ENCODE measurements at regions not wholly inside any gene's neighbourhood (a gene's known extent, or its start where the extent isn't known, plus 50 kb on each side); places are given as distances from the start of the nearest gene placed in this dataset.
"Not testable (repeated sequence)": the region's sequence is repeated elsewhere in the genome, so short reads cannot be mapped to it uniquely, and the experiment has no call there.

DNA sequence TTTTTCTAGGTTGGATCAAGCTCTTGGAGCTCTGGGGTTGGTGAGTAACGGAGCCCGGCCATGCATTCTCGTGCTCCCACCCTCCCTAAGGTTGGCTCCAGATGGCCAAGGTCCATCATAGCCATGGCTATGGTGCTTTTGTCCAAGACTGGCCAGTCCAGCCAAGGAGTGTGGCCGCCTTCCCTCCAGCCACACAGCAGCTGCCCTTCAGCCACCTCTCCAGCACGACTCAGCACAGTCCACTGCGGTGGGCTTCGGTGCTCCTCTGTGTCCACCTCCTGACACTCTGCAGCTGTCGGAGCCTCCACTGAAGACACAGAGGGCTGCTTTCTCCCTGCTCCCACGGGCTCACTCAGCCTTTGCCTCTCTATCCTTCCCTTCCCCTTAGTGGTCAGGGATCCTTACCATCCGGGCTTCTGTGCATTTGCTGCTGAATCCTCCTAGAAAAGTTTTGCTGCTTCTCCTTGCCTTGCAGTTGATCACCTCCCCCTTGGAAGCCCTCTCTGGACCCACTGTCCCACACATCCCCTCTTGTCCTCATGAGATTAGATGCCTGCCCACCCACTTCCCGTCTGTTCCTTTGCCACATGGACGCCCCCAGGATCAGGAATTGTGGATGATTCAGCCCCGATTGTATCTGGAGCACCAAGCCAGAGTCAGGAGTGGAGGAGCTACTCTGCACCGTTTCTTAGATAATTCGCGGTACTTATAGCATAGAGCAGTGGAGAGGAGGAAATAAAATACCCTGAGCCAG is 177.1 kb upstream of the COPS8 start:
- Mint-ChIP-seq H3K9me3 (no peaks in the 10 kb centered on the region), H3K4me1 (no peaks in the 10 kb centered on the region), H3K27me3 (peaks cover 23% of the 10 kb centered on the region), H3K36me3 (no peaks in the 10 kb centered on the region), H3K4me3 (no peak overlapping the region), H3K27ac (no peak overlapping the region)
- no peak for DNase-seq

DNA sequence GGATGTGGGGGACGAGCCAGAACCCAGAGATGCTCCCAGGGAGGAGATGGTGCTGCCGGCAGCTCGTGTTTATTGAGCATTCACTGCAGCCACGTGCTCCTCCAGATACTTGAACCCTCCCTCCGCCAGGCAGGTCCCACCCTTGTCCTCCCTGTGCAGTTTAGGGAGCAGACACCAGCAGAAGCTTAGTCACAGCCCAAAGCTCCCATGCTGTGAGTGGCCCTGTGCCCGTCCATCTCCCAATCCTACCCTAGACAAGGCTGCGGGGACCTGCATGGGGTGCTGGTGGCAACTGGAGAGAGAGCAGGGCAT is 176.5 kb upstream of the COPS8 start:
- Mint-ChIP-seq H3K27me3 (peaks cover 18% of the 10 kb centered on the region), H3K27ac (no peak overlapping the region), H3K4me1 (no peaks in the 10 kb centered on the region), H3K36me3 (no peaks in the 10 kb centered on the region), H3K4me3 (no peak overlapping the region), H3K9me3 (no peaks in the 10 kb centered on the region)
- DNase-seq, result no peak

DNA sequence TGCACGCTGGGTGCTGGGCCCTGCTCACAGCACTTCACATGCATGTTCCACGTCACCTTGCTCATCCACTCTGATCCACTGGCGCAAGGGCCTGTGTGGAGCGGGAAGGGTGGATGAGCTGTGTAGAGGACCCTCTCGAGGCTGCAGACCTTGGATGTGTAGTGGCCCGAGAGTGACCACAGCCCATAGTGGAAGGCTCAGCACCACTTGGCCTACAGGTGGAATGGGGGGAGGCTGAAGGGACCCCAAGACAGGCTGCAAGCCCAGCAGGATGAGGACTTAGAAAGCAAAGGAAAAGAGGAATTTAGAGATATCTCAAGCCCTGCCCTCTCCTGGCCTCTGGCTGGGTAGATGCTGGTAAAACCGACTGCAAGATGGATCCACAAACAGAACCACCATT is 175.9 kb upstream of the COPS8 start:
- no peak for DNase-seq
- H3K27ac Mint-ChIP-seq, result no peak overlapping the region
- no peaks in the 10 kb centered on the region for H3K4me1 Mint-ChIP-seq
- H3K9me3 Mint-ChIP-seq, result no peaks in the 10 kb centered on the region
- H3K4me3 Mint-ChIP-seq, result no peak overlapping the region
- peaks cover 12% of the 10 kb centered on the region for H3K27me3 Mint-ChIP-seq
- H3K36me3 Mint-ChIP-seq, result no peaks in the 10 kb centered on the region

DNA sequence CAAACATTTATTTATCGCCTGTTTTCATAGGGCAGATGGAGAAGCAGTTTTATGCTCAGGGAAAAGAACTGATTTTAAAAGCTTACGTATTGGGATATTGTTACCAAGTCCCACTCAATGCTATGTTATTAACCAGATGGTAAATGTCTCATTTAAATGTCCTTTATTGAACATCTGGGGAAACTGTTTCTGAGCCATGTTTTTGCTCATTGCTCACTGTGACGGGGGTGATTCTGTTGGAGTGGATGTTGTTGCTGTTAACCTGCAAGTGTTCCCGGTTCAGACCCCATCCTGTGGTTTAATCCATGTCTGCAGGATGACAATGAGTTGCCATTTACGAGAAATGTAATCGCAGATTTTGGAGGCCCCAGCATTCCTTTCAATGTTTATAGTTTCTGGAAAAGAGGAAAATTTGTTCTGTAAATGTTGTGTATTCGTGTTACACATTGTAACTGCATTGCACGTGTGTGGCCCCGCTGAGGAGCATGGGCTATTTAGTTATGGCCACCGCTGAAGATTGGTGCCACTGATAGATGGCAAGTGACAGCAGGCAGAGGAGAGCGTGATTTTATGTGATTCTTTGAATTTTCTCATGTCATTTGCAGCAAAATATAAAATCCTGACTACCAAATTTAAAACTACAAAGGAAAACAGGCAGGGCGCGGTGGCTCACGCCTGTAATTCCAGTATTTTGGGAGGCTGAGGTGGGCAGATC is 174.8 kb upstream of the COPS8 start:
- Mint-ChIP-seq H3K27me3 (peaks cover 8% of the 10 kb centered on the region), H3K27ac (no peak overlapping the region)
- DNase-seq, result no peak

DNA sequence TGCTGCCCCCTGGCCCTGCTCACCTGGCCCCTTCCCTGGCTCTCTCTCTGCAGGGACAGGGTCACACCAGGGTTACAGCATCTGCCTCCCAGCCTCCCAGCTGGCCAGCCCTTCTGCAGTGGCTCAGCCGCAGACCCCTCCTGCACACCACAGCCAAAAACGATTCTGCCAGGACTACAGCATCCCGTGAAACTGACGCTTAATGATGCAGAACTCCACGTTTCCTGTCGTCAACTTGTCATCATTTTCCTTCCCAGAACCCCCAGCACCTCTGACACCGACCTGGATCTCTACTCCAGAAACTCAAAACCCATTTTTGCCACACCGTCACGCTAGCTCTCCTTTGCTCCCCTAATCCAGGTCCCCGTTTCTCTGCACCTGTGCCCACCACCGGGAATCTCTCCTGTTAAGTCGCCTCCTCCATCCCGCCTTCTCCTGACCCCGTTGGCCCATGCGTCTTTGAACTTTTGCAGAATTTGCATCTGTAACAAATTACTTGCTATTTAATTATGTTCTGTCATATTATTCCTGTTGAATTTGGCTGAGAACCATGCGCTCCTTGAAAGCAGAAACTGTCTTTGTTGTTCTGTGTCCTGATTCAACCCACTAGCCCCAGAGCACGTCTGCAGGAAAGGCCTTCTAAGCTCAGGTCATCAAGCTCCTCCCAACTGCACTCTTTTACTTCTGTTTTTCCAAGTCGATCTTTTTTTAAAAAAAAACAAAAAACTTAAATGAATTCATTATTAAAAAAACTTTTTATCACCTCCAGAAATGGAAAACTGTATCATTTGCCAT is 173.2 kb upstream of the COPS8 start:
- H3K9me3 Mint-ChIP-seq, result no peaks in the 10 kb centered on the region
- peaks cover 8% of the 10 kb centered on the region for H3K27me3 Mint-ChIP-seq
- H3K27ac Mint-ChIP-seq, result no peak overlapping the region
- DNase-seq, result no peak
- no peaks in the 10 kb centered on the region for H3K4me1 Mint-ChIP-seq
- H3K36me3 Mint-ChIP-seq, result no peaks in the 10 kb centered on the region
- H3K4me3 Mint-ChIP-seq, result no peak overlapping the region

More for the DNA sequence above, 174.8 kb upstream of the COPS8 start:
- H3K4me1 Mint-ChIP-seq, result no peaks in the 10 kb centered on the region
- no peaks in the 10 kb centered on the region for H3K9me3 Mint-ChIP-seq
- no peaks in the 10 kb centered on the region for H3K36me3 Mint-ChIP-seq
- no peak overlapping the region for H3K4me3 Mint-ChIP-seq

DNA sequence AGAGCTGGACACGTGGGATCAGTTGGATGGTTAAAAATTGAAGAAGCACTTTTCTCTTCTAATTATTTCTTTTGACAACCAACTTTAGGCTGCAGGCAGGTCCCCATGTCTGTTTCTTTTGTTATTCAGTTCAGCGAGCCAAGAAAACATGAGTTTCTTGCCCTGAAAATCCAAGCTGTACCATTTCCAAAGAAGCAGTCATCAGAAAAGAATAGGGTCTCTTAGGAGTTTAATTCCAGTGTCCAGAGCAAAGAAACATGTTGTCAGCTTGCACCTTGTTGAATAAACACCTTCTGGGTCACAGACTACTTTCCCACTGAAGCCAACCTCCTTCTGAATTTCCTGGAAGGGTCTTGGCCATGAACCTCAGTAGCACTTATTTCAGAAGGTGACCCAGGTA is 170.5 kb upstream of the COPS8 start:
- peaks cover 19% of the 10 kb centered on the region for H3K27me3 Mint-ChIP-seq
- no peaks in the 10 kb centered on the region for H3K9me3 Mint-ChIP-seq
- H3K36me3 Mint-ChIP-seq, result no peaks in the 10 kb centered on the region
- H3K27ac Mint-ChIP-seq, result no peak overlapping the region
- no peaks in the 10 kb centered on the region for H3K4me1 Mint-ChIP-seq
- DNase-seq, result no peak
- H3K4me3 Mint-ChIP-seq, result no peak overlapping the region

DNA sequence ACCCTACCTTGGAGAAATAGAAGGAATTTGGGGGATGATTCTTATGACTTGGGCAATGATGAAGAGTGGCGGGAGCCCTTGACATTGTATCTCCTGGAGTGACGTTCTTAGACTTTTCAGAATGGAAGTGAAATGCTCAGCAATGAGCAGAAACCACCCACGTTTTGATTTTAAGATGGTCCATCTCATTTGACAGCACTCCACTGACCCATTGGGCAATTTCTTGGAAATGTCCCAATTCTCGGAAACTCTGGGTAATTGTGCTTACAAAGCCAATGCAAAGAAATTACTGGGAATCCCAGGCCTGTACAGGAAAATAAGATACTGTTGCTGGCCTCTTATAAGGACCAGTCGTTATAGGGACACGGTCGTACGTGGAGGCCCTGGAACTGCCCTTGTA is 170.0 kb upstream of the COPS8 start:
- Mint-ChIP-seq H3K27ac (no peak overlapping the region), H3K4me3 (no peak overlapping the region), H3K36me3 (no peaks in the 10 kb centered on the region), H3K27me3 (peaks cover 19% of the 10 kb centered on the region), H3K9me3 (no peaks in the 10 kb centered on the region), H3K4me1 (no peaks in the 10 kb centered on the region)
- DNase-seq, result no peak

DNA sequence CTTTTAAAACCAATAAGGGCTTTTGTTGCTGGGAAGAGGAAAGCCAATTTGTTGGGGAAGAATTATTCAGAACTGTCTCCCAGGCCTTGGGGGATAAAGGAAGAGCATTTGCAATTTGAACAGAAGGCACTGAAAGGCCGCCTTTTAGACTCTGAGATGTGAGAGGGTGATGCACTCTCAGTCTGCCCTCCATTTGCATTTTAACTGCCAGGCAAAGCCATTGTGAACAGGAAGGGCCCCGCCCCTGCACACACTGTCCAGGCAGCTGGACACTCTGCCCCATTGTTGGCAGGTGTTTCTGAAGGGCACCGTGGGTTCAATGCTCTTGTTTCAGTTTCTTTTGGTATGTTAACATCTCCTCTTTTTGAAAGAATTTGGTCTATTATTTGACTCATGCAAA is 169.5 kb upstream of the COPS8 start:
- peaks cover 16% of the 10 kb centered on the region for H3K27me3 Mint-ChIP-seq
- no peak overlapping the region for H3K4me3 Mint-ChIP-seq
- H3K36me3 Mint-ChIP-seq, result no peaks in the 10 kb centered on the region
- no peaks in the 10 kb centered on the region for H3K4me1 Mint-ChIP-seq
- no peak for DNase-seq
- no peaks in the 10 kb centered on the region for H3K9me3 Mint-ChIP-seq
- H3K27ac Mint-ChIP-seq, result no peak overlapping the region

DNA sequence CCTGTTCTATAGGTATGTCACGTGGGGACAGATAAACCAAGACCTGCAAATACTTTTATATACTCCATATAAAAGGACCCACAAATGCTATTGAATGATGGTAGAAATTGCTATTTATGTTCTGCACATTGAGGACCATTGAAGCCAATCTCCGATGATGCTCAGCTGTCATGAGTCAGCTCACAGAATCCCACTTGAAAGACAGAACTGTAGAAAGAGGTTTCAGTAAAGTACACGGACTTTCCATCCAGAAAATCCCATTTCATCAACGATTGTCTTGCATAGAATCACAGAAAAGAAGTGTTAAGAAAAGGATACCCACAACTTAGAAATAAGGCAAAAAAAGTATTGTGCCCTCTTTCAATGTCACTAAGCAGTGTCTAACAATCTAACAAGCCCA is 169.0 kb upstream of the COPS8 start:
- Mint-ChIP-seq H3K9me3 (no peaks in the 10 kb centered on the region), H3K27me3 (peaks cover 12% of the 10 kb centered on the region), H3K36me3 (no peaks in the 10 kb centered on the region), H3K4me3 (no peak overlapping the region), H3K27ac (no peak overlapping the region), H3K4me1 (no peaks in the 10 kb centered on the region)
- no peak for DNase-seq

DNA sequence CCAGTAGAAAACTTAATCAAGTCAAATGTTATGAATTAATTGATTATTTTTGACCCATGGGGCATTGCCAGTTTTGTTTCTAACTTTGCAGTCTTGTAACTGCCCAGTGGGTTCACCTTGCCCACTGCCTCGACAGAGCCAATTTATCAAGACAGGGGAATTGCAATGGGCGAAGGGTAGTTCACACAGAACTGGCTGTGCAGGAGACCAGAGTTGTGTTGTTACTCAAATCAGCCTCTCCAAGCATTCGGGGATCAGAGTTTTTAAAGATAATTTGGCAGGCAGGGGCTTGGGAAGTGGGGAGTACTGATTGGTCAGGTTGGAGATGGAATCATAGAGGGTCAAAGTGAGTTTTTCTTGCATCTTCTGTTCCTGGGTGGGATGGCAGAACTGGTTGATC is 168.5 kb upstream of the COPS8 start:
- H3K27ac Mint-ChIP-seq, result no peak overlapping the region
- no peaks in the 10 kb centered on the region for H3K9me3 Mint-ChIP-seq
- H3K4me3 Mint-ChIP-seq, result no peak overlapping the region
- no peaks in the 10 kb centered on the region for H3K36me3 Mint-ChIP-seq
- H3K27me3 Mint-ChIP-seq, result peaks cover 10% of the 10 kb centered on the region
- no peaks in the 10 kb centered on the region for H3K4me1 Mint-ChIP-seq
- no peak for DNase-seq

DNA sequence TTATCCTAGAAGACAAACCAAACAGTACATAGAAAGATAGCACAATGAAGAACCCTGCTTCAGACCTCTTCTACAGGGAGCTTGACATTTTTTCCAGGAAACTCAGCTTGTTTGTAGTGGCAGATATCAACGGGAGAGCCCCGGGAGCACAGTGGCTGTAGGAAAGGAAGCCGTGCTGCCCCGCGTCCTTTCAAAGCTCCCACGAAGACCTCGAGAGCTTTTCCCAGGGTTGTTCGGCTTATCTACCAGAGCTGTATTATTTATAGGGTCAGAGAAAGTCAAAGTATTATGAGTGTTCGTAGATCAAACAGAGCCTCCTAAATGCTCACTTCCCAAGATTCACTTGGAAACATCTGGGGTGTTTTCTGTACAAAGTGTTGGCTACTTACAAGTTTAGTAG is 167.1 kb upstream of the COPS8 start:
- Mint-ChIP-seq H3K27me3 (peaks cover 10% of the 10 kb centered on the region), H3K4me3 (no peak overlapping the region), H3K36me3 (no peaks in the 10 kb centered on the region), H3K27ac (no peak overlapping the region), H3K9me3 (no peaks in the 10 kb centered on the region), H3K4me1 (no peaks in the 10 kb centered on the region)
- no peak for DNase-seq

DNA sequence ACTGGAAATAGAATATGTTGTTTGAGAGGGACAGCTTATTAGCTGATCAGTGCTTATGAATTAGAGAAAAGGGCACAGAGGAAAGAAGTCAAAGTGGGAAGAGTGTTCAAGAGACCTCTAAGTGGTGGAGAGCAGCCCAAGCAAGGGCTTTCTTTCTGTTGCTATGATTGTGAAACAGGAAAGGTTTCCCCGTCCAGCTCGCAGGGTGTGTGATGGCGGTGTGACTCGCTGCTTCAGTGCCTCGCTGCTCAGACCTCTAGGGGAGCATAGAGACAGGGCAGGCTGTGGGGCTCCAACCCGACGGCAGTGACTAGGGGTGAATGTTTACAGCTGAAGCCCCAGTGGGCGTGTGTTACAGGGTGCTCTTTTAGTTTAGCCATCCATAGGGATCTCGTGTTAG is 166.5 kb upstream of the COPS8 start:
- H3K27ac Mint-ChIP-seq, result no peak overlapping the region
- no peak overlapping the region for H3K4me3 Mint-ChIP-seq
- DNase-seq, result no peak
- no peaks in the 10 kb centered on the region for H3K9me3 Mint-ChIP-seq
- H3K27me3 Mint-ChIP-seq, result peaks cover 10% of the 10 kb centered on the region
- H3K4me1 Mint-ChIP-seq, result no peaks in the 10 kb centered on the region
- H3K36me3 Mint-ChIP-seq, result no peaks in the 10 kb centered on the region

DNA sequence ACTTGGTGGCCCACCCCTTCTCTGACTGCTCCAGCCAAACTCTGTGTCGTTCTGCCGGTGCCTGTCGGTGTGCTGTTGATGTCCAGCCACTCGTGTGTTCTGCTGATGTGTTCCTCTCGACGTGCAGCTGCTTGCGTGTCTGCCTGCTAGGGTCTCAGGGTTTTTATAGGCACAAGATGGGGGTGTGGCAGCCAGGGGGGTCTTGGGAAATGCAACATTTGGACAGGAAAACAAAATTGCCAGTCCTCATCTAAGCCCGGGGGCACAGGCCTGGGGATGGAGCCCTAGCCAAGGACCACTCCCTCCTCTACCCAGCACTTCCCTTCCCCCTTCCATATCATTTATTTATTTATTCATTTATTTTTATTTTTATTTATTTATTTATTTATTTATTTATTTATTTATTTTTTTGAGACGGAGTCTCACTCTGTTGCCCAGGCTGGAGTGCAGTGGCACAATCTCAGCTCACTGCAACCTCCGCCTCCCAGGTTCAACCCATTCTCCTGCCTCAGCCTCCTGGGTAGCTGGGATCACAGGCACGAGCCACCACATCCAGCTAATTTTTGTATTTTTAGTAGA is 165.8 kb upstream of the COPS8 start:
- H3K27me3 Mint-ChIP-seq, result peaks cover 10% of the 10 kb centered on the region
- not testable (repeated sequence) for DNase-seq, H3K9me3 Mint-ChIP-seq

DNA sequence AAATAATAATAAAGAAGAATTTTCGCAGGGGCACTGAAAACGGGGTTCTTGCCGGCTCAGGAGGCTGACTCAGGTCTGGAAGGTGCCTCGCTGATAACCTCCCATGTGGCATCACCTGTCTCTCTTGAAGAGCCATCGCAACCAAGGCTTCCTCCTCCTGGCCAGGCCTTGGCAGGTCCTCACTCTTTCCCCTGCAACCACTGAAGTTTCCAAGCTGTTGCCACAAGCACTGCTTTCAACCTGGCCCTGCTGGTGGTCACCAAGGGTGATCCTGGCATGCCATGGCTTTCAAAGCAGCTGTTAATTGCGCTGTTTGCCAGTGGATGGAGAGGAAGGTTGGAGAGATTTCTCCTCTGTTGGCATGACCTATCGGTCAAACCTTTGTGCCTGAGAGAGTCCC is 163.6 kb upstream of the COPS8 start:
- no peak for DNase-seq
- no peaks in the 10 kb centered on the region for H3K36me3 Mint-ChIP-seq
- no peaks in the 10 kb centered on the region for H3K4me1 Mint-ChIP-seq
- no peak overlapping the region for H3K27ac Mint-ChIP-seq
- H3K27me3 Mint-ChIP-seq, result peaks cover 18% of the 10 kb centered on the region
- no peak overlapping the region for H3K4me3 Mint-ChIP-seq
- H3K9me3 Mint-ChIP-seq, result no peaks in the 10 kb centered on the region

More for the DNA sequence above, 165.8 kb upstream of the COPS8 start:
- H3K4me3 Mint-ChIP-seq, H3K4me1 Mint-ChIP-seq, H3K36me3 Mint-ChIP-seq, H3K27ac Mint-ChIP-seq: not testable (repeated sequence)

DNA sequence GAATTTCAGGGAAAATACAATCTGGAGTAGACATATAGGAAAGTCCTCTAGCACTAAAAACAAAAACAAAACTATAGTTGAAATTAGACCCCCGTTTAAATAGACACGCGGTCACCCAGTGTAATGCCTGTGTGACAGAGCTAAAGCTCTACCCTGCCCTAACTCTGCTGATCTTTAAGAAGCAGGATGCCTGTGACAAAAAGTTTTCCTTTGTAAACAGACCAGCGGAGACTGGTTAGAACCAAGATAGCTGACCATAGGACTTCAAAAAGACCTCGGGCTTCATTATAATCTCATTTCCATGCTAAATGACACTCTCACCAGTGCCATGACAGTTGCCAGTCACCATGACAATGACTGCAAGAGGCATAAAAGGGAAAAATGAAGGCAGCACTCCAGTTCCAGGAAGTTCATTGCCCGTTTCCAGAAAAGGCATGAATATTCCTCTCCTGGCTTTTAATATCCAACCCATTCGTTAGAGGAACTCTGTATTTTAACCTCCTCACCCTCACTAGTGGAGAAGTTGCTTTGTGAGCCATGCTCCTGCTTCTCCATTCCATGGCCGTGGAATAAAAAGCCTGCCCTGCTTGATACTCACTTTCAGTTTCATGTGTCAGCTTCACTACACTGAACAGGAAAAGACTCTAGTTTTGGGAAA is 157.2 kb upstream of the COPS8 start:
- no peak overlapping the region for H3K27ac Mint-ChIP-seq
- H3K27me3 Mint-ChIP-seq, result peaks cover 27% of the 10 kb centered on the region
- H3K4me3 Mint-ChIP-seq, result peak overlapping the region; percentile 53
- H3K9me3 Mint-ChIP-seq, result no peaks in the 10 kb centered on the region
- no peaks in the 10 kb centered on the region for H3K36me3 Mint-ChIP-seq
- DNase-seq, result no peak
- no peaks in the 10 kb centered on the region for H3K4me1 Mint-ChIP-seq
